Liver (tissue), 7 donors: ENCODE measurements at regions not wholly inside any gene's neighbourhood (a gene's known extent, or its start where the extent isn't known, plus 50 kb on each side); places are given as distances from the start of the nearest gene placed in this dataset.

Source experiments
- DNase-seq: peaks from one replicate; pipeline ENCODE4 v3.0.0-alpha.2; 2017; ENCODE audit warnings: low spot score
- H3K27ac ChIP-seq, 2 donors: one replicate each; pipeline ENCODE4 v1.7.0; 2013; ENCODE audit warnings: inconsistent platforms in 2 of 2, low read length in 2 of 2, control low read depth in 1 of 2, low read depth in 1 of 2, mild to moderate bottlenecking in 1 of 2
- H3K27me3 ChIP-seq, 4 donors: one replicate each; pipeline versions ENCODE4 v1.6.1 to v1.7.0; 2013; ENCODE audit warnings: low read length in 3 of 4, inconsistent platforms in 1 of 4, mild to moderate bottlenecking in 1 of 4, moderate library complexity in 1 of 4; ENCODE audit not compliant: control insufficient read depth in 4 of 4, insufficient read depth in 4 of 4
- H3K36me3 ChIP-seq, 4 donors: one replicate each; pipeline versions ENCODE4 v1.6.1 to v1.7.0; 2013; ENCODE audit warnings: low read length in 3 of 4, mild to moderate bottlenecking in 3 of 4, low read depth in 1 of 4, moderate library complexity in 1 of 4; ENCODE audit not compliant: control insufficient read depth in 4 of 4, insufficient read depth in 3 of 4
- H3K4me1 ChIP-seq, 4 donors: one replicate each; pipeline versions ENCODE4 v1.6.1 to v1.7.0; 2013; ENCODE audit warnings: low read length in 3 of 4, mild to moderate bottlenecking in 3 of 4, moderate library complexity in 1 of 4; ENCODE audit not compliant: control insufficient read depth in 4 of 4, insufficient read depth in 4 of 4
- H3K4me3 ChIP-seq, 3 donors: one replicate each; pipeline versions ENCODE4 v1.6.1 to v1.7.0; 2013; ENCODE audit warnings: low read length in 3 of 3, control low read depth in 1 of 3, low read depth in 1 of 3, mild to moderate bottlenecking in 1 of 3
- H3K9ac ChIP-seq, 2 donors: one replicate each; pipeline ENCODE4 v1.7.0; 2013; ENCODE audit warnings: low read length in 2 of 2, mild to moderate bottlenecking in 2 of 2, moderate library complexity in 2 of 2, control low read depth in 1 of 2, low read depth in 1 of 2
- H3K9me3 ChIP-seq, 4 donors: one replicate each; pipeline versions ENCODE4 v1.6.1 to v1.7.0; 2013; ENCODE audit warnings: low read length in 3 of 4; ENCODE audit not compliant: control insufficient read depth in 4 of 4
- ATF3 ChIP-seq: IDR thresholded peaks from 2 replicates; pipeline ENCODE4 v1.6.1; 2016; ENCODE audit warnings: antibody characterized with exemption
- CTCF ChIP-seq: fragments of 150-350 bp; IDR thresholded peaks from 2 replicates; pipeline ENCODE4 v1.5.1; 2017; ENCODE audit warnings: improper control_type of control experiment, low read depth, low read length; ENCODE audit not compliant: missing input control
- EGR1 ChIP-seq, 2 donors: IDR thresholded peaks; 2 replicates each; pipeline ENCODE4 v1.6.1; 2016 to 2018; ENCODE audit warnings: antibody characterized with exemption in 2 of 2, low read depth in 2 of 2
- FOXA1 ChIP-seq: IDR thresholded peaks from 2 replicates; pipeline ENCODE4 v1.6.1; 2016; ENCODE audit warnings: antibody characterized with exemption
- FOXA2 ChIP-seq: IDR thresholded peaks from 2 replicates; pipeline ENCODE4 v1.6.1; 2016; ENCODE audit warnings: antibody characterized with exemption
- GABPA ChIP-seq, 2 donors: IDR thresholded peaks in 1 of 2; conservative IDR thresholded peaks in 1 of 2; 2 replicates each; pipeline ENCODE4 v1.6.1; 2016; ENCODE audit warnings: antibody characterized with exemption in 2 of 2, mild to moderate bottlenecking in 1 of 2, moderate library complexity in 1 of 2
- HNF4A ChIP-seq, 2 donors: conservative IDR thresholded peaks; 2 replicates each; pipeline ENCODE4 v1.6.1; 2016; ENCODE audit warnings: antibody characterized with exemption in 2 of 2, mild to moderate bottlenecking in 2 of 2
- HNF4G ChIP-seq: IDR thresholded peaks from 2 replicates; pipeline ENCODE4 v1.6.1; 2016; ENCODE audit warnings: antibody characterized with exemption
- JUND ChIP-seq, 2 donors: IDR thresholded peaks; 2 replicates each; pipeline ENCODE4 v1.6.1; 2016; ENCODE audit warnings: antibody characterized with exemption in 2 of 2
- MAX ChIP-seq: IDR thresholded peaks from 2 replicates; pipeline ENCODE4 v1.6.1; 2016; ENCODE audit warnings: antibody characterized with exemption
- NR2F2 ChIP-seq: IDR thresholded peaks from 2 replicates; pipeline ENCODE4 v1.6.1; 2016; ENCODE audit warnings: antibody characterized with exemption
- RAD21 ChIP-seq, 2 donors: IDR thresholded peaks; 2 replicates each; pipeline ENCODE4 v1.6.1; 2016; ENCODE audit warnings: antibody characterized with exemption in 2 of 2, mild to moderate bottlenecking in 2 of 2
- RXRA ChIP-seq, 2 donors: IDR thresholded peaks; 2 replicates each; pipeline ENCODE4 v1.6.1; 2017 to 2018; ENCODE audit warnings: antibody characterized with exemption in 2 of 2, mild to moderate bottlenecking in 1 of 2
- SP1 ChIP-seq: IDR thresholded peaks from 2 replicates; pipeline ENCODE4 v1.6.1; 2018; ENCODE audit warnings: antibody characterized with exemption, mild to moderate bottlenecking
- TAF1 ChIP-seq: conservative IDR thresholded peaks from 2 replicates; pipeline ENCODE4 v1.6.1; 2016; ENCODE audit warnings: antibody characterized with exemption, mild to moderate bottlenecking
- YY1 ChIP-seq: IDR thresholded peaks from 2 replicates; pipeline ENCODE4 v1.6.1; 2016; ENCODE audit warnings: antibody characterized with exemption, mild to moderate bottlenecking
- ZBTB33 ChIP-seq: IDR thresholded peaks from 2 replicates; pipeline ENCODE4 v1.6.1; 2016; ENCODE audit warnings: antibody characterized with exemption
- TF ChIP-seq, protein P1 (sequence below): IDR thresholded peaks from 2 replicates; pipeline ENCODE4 v1.6.1; 2016; ENCODE audit warnings: antibody characterized with exemption, mild to moderate bottlenecking
- donor health status: healthy.
- donor health status: healthy.
- donor health status: healthy.
- donor health status: healthy.

- Histone ChIP-seq H3K9me3 (no peaks in the 10 kb centered on the region), H3K36me3 (no peaks in the 10 kb centered on the region), H3K4me1 (no peaks in the 10 kb centered on the region), H3K27me3 (no peaks in the 10 kb centered on the region), H3K9ac (no peak overlapping the region), H3K4me3 (no peak overlapping the region), H3K27ac (no peak overlapping the region)
- TF ChIP-seq ATF3 (no peak), HNF4G (no peak), GABPA (IDR thresholded peaks at IDR 0.05 in 1 of 2, conservative IDR thresholded peaks at IDR 0.05 in 1 of 2) (no peak), ZBTB33 (no peak), TAF1 (no peak), RXRA (IDR thresholded peaks at IDR 0.05) (no peak), MAX (no peak), RAD21 (IDR thresholded peaks at IDR 0.05) (no peak), YY1 (no peak), HNF4A (conservative IDR thresholded peaks at IDR 0.05) (no peak), JUND (IDR thresholded peaks at IDR 0.05) (no peak), EGR1 (IDR thresholded peaks at IDR 0.05; ENCODE audit: low read depth in 2 of 2) (no peak), NR2F2 (no peak), SP1 (no peak), FOXA1 (no peak), CTCF (no peak), FOXA2 (no peak)
- TF ChIP-seq, protein P1, sequence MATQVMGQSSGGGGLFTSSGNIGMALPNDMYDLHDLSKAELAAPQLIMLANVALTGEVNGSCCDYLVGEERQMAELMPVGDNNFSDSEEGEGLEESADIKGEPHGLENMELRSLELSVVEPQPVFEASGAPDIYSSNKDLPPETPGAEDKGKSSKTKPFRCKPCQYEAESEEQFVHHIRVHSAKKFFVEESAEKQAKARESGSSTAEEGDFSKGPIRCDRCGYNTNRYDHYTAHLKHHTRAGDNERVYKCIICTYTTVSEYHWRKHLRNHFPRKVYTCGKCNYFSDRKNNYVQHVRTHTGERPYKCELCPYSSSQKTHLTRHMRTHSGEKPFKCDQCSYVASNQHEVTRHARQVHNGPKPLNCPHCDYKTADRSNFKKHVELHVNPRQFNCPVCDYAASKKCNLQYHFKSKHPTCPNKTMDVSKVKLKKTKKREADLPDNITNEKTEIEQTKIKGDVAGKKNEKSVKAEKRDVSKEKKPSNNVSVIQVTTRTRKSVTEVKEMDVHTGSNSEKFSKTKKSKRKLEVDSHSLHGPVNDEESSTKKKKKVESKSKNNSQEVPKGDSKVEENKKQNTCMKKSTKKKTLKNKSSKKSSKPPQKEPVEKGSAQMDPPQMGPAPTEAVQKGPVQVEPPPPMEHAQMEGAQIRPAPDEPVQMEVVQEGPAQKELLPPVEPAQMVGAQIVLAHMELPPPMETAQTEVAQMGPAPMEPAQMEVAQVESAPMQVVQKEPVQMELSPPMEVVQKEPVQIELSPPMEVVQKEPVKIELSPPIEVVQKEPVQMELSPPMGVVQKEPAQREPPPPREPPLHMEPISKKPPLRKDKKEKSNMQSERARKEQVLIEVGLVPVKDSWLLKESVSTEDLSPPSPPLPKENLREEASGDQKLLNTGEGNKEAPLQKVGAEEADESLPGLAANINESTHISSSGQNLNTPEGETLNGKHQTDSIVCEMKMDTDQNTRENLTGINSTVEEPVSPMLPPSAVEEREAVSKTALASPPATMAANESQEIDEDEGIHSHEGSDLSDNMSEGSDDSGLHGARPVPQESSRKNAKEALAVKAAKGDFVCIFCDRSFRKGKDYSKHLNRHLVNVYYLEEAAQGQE: no peak
- no peak for DNase-seq
Measured at GRCh38 chr6:3553254-3553653, 96.4 kb upstream of the SLC22A23 start.
